GM10266 (cell line): ENCODE measurements at regions not wholly inside any gene's neighbourhood (a gene's known extent, or its start where the extent isn't known, plus 50 kb on each side); places are given as distances from the start of the nearest gene placed in this dataset.
A peak's percentile ranks its signal among the peaks of the same experiment; 100 is the strongest.

Source experiments
- DNase-seq: peaks from one replicate; pipeline ENCODE4 v3.0.0; 2012; ENCODE audit errors: extremely low spot score
- TF ChIP-seq, protein P1 (sequence below): IDR thresholded peaks from 2 replicates; pipeline ENCODE4 v1.5.1; 2012; ENCODE audit warnings: mild to moderate bottlenecking, low read depth; ENCODE audit not compliant: control insufficient read depth, insufficient read depth; ENCODE audit errors: missing control alignments

DNA sequence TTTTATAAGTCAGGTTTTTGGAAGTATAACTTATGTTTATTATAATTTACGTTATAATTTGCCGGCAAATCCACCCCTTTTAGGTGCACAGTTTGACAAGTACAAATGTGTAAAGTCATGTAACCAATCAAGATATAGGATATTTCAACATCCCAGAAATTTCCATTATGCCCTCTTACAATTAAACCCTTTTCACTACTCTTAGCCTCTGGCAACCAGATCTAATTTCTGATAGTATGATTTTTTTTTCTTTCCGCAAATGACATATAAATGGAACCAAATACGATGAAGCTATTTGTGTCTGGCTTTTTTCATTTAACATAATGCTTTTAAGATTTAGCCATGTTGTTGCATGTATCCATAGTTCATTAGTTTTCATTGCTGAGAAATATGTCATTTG is 69.5 kb upstream of the HTATIP2 start:
- no peak for DNase-seq
- TF ChIP-seq, protein P1, sequence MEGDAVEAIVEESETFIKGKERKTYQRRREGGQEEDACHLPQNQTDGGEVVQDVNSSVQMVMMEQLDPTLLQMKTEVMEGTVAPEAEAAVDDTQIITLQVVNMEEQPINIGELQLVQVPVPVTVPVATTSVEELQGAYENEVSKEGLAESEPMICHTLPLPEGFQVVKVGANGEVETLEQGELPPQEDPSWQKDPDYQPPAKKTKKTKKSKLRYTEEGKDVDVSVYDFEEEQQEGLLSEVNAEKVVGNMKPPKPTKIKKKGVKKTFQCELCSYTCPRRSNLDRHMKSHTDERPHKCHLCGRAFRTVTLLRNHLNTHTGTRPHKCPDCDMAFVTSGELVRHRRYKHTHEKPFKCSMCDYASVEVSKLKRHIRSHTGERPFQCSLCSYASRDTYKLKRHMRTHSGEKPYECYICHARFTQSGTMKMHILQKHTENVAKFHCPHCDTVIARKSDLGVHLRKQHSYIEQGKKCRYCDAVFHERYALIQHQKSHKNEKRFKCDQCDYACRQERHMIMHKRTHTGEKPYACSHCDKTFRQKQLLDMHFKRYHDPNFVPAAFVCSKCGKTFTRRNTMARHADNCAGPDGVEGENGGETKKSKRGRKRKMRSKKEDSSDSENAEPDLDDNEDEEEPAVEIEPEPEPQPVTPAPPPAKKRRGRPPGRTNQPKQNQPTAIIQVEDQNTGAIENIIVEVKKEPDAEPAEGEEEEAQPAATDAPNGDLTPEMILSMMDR, result no peak

DNA sequence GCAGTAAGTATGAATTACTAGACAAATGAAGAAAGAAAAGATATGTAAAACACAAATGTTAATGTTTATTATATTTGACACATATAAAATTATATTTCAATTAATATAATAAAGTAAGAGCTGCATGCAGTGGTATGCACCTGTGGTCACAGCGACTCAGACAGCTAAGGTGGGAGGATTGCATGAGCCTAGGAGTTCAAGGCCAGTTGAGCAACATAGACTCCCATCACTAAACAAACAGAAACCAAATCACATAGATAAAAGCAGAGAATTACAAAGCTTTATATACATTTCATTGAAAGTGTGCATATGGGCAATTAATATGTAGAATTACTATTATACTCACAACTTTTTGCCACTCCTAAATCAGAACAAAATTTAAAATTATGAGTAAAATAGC is 70.0 kb upstream of the HTATIP2 start:
- DNase-seq, result no peak
- TF ChIP-seq, protein P1, result no peak

DNA sequence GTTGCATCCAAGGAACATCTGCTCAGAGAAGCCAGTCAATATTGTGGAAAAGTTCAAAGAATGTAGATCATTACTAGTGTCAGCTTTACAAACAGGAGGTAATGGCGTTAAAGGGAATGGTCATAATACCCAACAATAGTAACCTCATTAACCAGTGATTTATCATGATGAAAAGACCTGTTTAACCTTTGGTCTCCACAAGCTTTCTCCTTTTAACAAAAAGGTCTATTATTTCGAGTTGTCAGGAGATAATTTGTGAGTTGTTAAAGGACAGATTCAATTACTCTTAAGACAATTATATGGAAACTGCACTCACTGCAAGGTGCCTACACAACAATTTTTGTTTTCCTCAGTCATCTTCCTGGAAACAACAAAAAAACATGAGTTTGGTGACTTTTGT is 73.8 kb upstream of the HTATIP2 start:
- TF ChIP-seq, protein P1, result no peak
- no peak for DNase-seq

DNA sequence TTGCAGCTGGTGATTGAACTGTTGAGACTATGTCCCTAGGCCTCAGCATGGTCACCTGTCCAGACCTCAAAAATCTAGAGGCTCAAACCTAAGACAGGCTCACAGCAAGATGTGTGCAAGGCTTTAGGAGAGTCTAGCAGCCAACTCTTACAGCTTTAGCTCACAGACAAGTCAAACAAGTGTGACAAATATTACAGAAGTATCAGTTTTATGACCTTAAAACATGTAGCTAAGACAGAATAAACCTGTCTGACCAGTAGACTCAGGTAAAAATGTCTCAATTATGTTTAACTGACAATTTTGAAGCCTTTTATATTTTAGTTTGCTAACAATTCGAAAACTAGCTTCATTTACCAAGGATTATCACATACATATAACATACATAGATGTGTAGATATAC is 80.0 kb upstream of the HTATIP2 start:
- TF ChIP-seq, protein P1, result no peak
- DNase-seq, result no peak

DNA sequence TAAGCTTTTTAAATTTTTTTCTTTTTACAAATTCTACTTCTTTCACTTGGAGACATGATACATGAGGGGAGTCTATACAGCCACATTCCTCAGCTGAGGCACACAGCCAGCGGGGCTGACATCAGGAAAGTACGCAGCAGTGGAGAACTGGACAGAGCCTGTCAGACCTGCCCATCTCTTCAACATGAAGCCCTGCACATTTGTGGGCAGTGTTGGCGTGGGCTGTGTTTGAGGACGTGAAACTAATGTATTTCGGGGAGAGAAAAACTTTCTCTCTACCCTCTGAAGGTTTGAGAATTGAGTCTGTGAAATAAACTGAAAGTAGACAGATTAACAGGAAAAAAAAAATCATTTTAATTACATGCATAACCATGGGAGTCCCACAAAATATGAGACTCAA is 84.8 kb upstream of the HTATIP2 start:
- TF ChIP-seq, protein P1, result no peak
- DNase-seq, result peak; percentile 14

DNA sequence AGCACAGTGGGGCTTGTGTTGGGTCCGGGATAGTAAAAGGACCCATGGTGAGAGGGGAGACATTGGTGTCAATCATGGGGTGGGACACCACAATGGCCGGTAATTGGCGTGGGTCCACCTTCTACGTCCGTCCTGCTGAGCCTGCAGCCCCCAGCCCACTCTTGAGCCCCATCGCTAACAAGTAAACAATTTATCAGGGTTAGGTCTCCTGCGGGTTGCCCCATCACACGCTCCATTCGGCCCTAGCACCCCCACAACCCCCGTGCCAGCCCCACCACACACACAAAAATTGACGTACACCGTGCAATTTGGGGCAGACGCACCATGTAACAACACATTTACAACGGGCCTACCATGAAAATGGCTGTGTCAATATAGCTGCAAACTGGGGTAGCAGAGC is 86.5 kb upstream of the HTATIP2 start:
- no peak for DNase-seq
- TF ChIP-seq, protein P1, result no peak

DNA sequence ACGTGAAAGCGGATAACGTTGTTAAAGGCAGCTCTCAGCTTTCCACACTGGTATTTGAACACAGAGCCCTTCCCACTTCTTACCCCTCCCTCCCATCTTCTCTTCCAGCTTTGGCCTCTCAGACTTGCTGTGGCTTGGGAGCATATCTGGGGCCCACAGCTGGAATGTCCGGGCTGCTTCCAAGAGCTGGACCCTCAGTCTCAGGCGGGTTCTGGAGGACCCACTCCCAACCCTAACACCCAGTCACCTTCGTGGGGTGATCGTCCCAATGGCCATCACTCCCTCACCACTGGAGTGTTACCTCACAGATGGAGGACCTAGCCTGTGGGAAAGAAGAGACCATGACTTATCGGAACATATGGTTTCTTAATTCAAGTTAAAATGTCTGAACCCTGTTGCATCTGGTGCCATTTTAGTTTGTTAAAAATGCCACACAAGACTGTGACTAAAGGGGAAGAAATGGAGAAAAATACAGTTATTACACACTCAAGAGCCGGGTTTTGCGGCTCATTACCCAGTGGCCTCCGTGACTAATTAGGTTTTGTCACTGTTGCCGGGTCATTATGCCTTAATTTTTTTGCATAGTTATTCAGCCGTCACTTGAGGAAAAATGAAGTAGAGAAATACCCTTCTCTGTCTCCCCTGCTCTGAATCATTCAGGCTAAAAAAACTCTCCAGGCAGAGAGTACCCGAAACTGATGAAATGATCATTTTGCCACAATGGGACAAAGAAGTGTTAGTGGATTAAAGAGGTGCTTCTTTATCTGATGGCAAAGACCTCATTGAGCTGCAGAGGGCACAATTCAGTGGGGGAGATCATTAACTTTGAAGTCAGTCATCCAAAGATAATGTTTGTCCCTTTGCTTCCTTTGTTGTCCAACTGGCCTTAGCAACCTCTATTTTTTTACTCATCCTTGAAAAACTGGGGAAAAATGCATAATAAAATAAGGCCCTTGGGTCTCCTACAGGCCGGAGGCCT is 87.2 kb upstream of the HTATIP2 start:
- TF ChIP-seq, protein P1, result no peak
- DNase-seq, result no peak
